GM12873 (cell line): ENCODE measurements at regions not wholly inside any gene's neighbourhood (a gene's known extent, or its start where the extent isn't known, plus 50 kb on each side); places are given as distances from the start of the nearest gene placed in this dataset.

Source experiments
- TF ChIP-seq, protein P1 (sequence below): IDR thresholded peaks from 2 replicates; pipeline ENCODE4 v1.5.1; 2012; ENCODE audit warnings: low read depth, mild to moderate bottlenecking, moderate library complexity, low read length, control low read depth; ENCODE audit not compliant: insufficient read depth; ENCODE audit errors: missing control alignments

DNA sequence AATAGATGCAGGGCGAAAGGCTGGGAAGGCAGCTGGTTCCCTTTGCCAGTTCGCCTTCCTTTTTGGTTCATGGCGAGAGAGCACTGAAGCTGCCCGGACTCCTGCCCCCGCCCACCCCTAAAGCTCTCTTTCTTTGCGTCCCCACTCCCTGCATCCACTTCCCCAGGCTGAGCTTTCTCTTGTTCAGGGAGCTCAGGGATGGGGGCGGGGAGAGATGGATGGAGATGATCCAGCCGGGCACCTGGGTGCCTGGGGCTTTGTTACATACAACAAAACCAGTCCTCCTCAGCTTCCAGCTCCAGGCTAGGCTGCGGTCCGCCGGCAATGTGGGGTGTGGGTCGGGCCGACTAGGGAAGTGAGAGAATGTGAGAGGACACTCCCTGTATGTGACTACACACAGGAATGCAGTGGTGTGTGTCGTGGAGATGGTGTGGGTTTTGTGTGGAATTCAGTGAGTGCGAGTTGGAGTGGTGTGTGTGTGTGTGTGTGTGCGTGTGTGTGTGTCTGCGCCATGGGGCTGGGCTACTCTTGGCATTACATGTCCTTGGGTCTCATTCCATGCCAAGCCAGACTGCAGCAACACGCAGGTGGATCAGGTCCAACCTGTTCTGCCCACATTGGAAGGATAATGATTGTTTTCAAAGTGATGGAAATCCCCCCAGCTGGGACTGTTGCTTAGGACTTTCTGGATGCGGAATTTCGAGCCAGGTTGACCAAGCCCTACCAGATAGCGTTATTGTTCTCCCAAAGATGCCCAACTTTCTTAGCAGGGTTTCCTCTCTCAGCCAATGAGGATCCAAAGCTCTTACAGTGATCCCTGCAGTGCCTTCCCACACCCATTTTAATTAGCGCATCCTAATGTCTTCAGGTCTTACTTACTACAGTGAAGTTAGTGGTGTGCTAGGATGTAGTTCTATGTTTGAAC, 149.4 kb upstream of the CHRDL1 start:
- TF ChIP-seq, protein P1, sequence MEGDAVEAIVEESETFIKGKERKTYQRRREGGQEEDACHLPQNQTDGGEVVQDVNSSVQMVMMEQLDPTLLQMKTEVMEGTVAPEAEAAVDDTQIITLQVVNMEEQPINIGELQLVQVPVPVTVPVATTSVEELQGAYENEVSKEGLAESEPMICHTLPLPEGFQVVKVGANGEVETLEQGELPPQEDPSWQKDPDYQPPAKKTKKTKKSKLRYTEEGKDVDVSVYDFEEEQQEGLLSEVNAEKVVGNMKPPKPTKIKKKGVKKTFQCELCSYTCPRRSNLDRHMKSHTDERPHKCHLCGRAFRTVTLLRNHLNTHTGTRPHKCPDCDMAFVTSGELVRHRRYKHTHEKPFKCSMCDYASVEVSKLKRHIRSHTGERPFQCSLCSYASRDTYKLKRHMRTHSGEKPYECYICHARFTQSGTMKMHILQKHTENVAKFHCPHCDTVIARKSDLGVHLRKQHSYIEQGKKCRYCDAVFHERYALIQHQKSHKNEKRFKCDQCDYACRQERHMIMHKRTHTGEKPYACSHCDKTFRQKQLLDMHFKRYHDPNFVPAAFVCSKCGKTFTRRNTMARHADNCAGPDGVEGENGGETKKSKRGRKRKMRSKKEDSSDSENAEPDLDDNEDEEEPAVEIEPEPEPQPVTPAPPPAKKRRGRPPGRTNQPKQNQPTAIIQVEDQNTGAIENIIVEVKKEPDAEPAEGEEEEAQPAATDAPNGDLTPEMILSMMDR: no peak

GRCh38 chrX:110944311-110944750, 148.7 kb upstream of the CHRDL1 start:
- TF ChIP-seq, protein P1: no peak

- TF ChIP-seq, protein P1: no peak
These were observed 146.3 kb upstream of the CHRDL1 start for GRCh38 chrX:110941906-110942305.

DNA sequence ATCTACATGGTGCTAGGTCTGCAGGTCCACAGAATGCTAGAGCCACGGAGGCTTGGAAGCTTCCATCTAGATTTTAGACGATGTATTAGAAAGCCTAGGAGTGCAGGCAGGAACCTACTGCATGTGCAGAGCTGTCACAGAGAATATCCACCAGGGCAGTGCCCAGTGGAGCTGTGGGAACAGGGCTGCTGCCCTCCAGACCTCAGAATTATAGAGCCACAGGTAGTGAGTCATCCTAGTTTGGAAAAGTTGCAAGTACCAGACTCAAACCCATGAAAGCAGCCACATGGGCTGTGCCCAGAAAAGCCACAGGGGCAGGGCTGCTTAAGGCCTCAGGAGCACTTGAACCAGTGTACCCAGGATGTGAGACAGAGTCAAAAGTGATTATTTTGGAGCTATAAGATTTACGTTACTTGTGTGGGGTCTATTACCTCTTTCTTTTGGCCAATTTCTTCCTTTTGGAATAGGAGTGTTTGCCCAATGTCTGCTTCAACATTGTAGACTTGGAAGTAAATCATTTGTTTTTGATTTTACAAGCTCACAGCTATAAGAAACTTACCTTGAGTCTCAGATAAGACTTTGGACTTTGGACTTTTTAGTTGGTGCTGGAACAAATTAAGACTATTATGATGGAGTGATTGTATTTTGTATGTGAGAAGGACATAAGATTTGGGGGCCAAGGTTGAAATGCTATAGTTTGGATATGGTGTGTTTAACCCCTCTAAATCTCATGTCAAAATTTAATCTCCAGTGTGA, 143.5 kb upstream of the CHRDL1 start:
- TF ChIP-seq, protein P1: no peak

- TF ChIP-seq, protein P1: no peak
These were observed 129.3 kb upstream of the CHRDL1 start for GRCh38 chrX:110924871-110925270.

- TF ChIP-seq, protein P1: no peak
These were observed 125.4 kb upstream of the CHRDL1 start for GRCh38 chrX:110920991-110921390.

GRCh38 chrX:110915570-110915969, 120.0 kb upstream of the CHRDL1 start:
- TF ChIP-seq, protein P1: no peak
